Epidermal melanocyte (primary cell): ENCODE measurements at regions not wholly inside any gene's neighbourhood (a gene's known extent, or its start where the extent isn't known, plus 50 kb on each side); places are given as distances from the start of the nearest gene placed in this dataset.

Experiments used
- DNase-seq: peaks from one replicate; pipeline ENCODE4 v3.0.0; 2011; ENCODE audit warnings: low spot score; ENCODE audit not compliant: insufficient read length

GRCh38 chr4:134024251-134024650, 177.3 kb downstream of the PABPC4L start:
- DNase-seq, result no peak

- DNase-seq, result no peak
These were observed 181.9 kb downstream of the PABPC4L start for GRCh38 chr4:134019657-134020056.

GRCh38 chr4:134018846-134019245, 182.7 kb downstream of the PABPC4L start:
- DNase-seq, result no peak

- no peak for DNase-seq
These were observed 200.5 kb downstream of the PABPC4L start for GRCh38 chr4:134001057-134001456.

GRCh38 chr4:133997436-133997835, 204.2 kb downstream of the PABPC4L start:
- no peak for DNase-seq

GRCh38 chr4:133996431-133997121, 205.0 kb downstream of the PABPC4L start:
- no peak for DNase-seq

GRCh38 chr4:133995243-133995960, 206.2 kb downstream of the PABPC4L start:
- DNase-seq, result no peak

GRCh38 chr4:133982533-133983224, 218.9 kb downstream of the PABPC4L start:
- DNase-seq, result no peak

GRCh38 chr4:133981327-133981726, 220.3 kb downstream of the PABPC4L start:
- DNase-seq, result no peak

GRCh38 chr4:133972586-133972985, 229.0 kb downstream of the PABPC4L start:
- DNase-seq, result no peak

GRCh38 chr4:133969202-133969848, 232.3 kb downstream of the PABPC4L start:
- DNase-seq, result no peak

- DNase-seq, result peak; percentile 15
These were observed 233.4 kb downstream of the PABPC4L start for GRCh38 chr4:133968174-133968573.

GRCh38 chr4:133960975-133961374, 240.6 kb downstream of the PABPC4L start:
- no peak for DNase-seq

GRCh38 chr4:133943081-133943480, 258.5 kb downstream of the PABPC4L start:
- no peak for DNase-seq

GRCh38 chr4:133938061-133938460, 263.5 kb downstream of the PABPC4L start:
- DNase-seq, result no peak

GRCh38 chr4:133929531-133930239, 271.9 kb downstream of the PABPC4L start:
- no peak for DNase-seq

GRCh38 chr4:133921280-133922195, 280.1 kb downstream of the PABPC4L start:
- no peak for DNase-seq

- DNase-seq, result no peak
These were observed 281.4 kb downstream of the PABPC4L start for GRCh38 chr4:133920236-133920635.

- DNase-seq, result no peak
These were observed 291.4 kb downstream of the PABPC4L start for GRCh38 chr4:133910165-133910564.

GRCh38 chr4:133903029-133903428, 298.6 kb downstream of the PABPC4L start:
- no peak for DNase-seq
